G401 (cell line): ENCODE measurements at regions not wholly inside any gene's neighbourhood (a gene's known extent, or its start where the extent isn't known, plus 50 kb on each side); places are given as distances from the start of the nearest gene placed in this dataset.

Experiments
- DNase-seq: peaks from one replicate; pipeline ENCODE4 v3.0.0-alpha.2; 2015; ENCODE audit warnings: low spot score
- in situ Hi-C: cut with HindIII; loops from 2 replicates; pipeline ENCODE4 v1.10.0; 2016; ENCODE audit warnings: low sequenced_read_pairs, mixed read lengths

DNA sequence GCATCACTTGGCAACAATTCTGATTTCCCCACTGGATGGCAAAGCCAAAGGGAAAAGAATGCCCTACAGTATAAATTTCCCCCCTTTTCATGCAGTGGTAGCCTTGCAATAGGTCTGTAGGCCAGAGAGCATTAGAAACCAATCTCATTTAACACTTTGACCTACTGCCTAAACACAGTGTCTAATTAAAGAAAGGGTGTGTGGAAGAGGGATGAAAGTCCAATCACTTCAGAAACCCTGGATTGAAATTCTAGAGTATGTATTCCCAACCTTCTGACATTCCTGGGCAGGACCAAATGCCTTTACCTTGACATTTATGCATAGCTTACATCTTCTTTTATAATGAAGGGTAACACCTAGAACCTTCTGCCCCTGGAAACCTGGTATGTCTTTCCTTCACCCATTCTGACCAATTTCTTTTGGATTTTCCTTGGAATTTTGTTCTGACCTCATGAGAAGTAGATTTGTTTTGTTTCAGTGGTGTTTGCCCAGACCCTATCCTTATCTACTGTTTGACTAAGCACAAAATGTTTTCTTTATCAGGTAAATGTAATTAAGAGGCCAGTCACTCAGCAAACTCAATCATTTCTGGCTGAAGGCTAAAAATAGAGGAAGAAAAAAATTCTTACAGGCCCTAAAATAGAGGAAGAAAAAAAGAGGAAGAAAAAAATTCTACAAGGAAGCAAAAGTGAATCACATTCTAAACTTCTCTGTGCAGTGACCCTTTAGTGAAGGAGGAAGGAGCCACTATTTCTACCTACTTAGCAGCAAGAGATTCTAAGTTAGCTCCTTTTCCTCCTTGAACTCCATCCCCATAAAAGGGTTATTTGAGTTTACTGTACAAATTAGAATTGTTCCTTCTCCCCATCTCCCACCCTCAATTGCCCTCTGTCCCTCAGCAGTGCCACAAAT is 129.5 kb upstream of the DSCAM start:
- DNase-seq = no peak
- in situ Hi-C loops = no loop called here

DNA sequence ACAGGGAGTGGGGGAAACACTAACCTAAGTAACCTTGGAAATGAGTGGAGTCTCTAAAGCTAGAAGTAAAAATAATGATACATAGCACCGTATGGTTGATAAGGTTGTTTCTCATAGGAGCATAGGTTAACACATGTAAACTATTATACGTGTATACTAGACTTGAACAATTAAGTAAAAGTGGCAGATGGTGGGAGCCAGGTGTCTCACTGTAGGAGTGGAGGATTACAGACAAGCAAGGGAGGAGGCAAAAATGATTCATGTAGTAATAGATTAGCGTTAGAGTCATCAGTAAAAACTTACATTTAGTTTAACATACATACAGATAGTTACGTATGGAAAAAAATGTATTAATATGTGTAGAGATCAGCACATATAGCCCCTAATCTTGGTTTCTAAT is 138.4 kb upstream of the DSCAM start:
- in situ Hi-C loops = no loop called here
- no peak for DNase-seq

DNA sequence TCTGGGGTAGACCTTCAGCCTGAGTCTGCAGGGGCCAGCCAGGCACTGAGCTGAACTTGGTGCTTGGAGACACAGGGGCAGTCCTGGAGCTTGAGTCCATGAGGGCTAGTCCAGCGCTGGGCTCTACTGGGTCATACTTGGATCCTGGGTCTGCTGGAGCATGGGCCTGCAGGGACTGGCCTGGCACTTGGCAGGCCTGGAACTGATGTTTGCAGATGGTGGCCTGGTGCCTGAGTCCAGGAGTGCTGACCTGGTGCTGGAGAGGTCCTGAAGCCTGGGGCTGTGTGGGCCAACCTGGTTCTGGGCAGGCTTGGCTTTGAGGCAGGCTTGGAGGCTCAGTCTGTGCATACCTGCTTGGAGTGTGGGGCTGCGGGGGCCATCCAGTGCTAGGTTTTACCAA is 143.4 kb upstream of the DSCAM start:
- no peak for DNase-seq
- in situ Hi-C loops = no loop called here

DNA sequence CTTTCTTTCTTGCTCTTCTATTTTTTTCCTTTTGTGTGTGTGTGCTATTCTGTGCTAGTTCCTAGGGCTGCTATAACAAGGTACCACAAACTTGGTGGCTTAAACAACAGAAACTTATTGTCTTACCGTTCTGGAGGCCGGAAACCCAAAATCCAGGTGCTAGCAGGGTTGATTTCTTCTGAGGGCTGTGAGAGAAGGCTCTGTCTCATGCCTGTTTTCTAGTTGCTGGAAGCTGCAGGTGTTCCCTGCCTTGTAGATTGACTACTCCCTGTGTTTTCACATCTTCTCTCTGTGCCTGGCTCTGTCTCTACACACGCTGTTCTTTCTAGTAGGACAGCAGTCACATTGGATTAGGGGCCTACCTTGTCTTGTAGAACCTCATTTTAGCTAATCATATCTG is 150.9 kb upstream of the DSCAM start:
- no peak for DNase-seq
- in situ Hi-C loops = no loop called here

DNA sequence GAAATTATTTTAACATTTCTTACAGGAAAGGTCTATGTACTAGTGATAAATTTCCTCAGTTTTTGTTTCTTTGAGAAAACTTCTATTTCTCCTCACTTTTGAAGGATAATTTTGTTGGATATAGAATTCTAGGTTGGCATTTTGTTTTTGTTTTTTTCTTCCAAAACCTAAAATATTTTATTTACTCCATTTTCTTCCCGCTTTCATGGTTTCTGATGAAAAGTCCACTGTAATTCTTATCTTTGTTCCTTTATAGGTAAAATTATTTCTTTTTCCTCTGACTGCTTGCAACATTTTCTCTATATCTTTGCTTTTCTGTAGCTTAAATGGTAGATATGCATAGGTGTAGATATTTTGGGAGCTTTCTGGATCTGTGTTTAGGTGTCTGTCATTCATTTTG is 153.9 kb upstream of the DSCAM start:
- in situ Hi-C loops = no loop called here

DNA sequence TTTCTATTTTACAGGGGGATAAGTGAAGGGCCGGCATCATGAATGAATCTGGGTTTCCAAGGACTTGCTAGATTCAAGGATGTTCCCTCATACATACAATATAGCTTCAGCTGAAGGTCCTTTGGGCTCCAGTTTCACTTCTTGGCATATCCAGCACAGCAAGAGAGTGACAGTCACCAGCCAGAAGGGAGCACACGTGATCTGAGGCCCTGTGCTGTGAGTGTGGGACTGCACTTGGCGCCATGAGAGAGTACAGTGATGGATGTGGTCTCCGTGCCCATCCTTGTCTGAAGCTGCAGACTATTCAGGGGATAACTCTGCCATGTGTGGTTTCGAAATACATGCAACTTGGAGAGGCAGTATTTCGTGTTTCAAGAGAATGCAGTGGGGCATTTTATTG is 159.7 kb upstream of the DSCAM start:
- no peak for DNase-seq
- in situ Hi-C loops = no loop called here

More for the DNA sequence above, 153.9 kb upstream of the DSCAM start:
- no peak for DNase-seq

DNA sequence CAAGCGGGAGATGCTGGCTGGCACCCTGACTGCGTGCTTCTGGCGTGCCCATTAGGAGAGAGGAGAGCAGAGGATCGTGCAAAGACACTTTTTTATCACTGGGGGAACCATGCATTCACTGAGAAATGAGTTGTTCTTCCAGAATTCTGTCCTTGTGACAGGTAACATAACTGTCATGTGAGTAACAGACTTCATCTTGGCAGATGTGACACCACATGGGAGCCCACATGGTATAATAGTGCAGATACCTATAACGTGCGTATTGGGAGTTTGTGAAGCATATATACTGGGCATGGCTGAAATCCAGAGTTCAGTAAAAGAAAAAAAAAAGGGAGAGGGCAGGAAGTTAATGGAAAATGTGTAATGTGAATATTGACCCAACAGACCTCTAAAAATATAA is 159.6 kb upstream of the BACE2 start:
- in situ Hi-C loops = no loop called here

DNA sequence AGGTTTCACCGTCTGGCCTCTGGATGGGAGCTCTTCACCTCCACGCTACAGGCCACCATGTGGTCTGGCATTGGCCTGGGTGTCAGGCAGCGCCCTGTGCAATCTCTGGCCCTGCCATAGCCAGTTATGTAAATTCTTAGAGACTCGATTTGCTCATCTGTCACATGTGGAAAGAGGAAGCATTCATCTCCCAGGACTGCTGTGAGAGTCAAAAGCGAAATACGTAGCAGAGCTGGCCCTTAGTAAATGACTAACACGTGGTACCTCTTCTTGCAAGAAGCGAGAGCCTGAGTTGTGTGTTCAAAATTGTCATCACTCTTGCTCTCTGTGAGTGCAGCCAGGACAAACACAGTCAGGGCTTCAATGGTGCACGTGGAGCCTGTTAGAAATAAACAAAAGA is 159.0 kb upstream of the BACE2 start:
- in situ Hi-C loops = no loop called here

More for the DNA sequence above, 159.6 kb upstream of the BACE2 start:
- DNase-seq = no peak

DNA sequence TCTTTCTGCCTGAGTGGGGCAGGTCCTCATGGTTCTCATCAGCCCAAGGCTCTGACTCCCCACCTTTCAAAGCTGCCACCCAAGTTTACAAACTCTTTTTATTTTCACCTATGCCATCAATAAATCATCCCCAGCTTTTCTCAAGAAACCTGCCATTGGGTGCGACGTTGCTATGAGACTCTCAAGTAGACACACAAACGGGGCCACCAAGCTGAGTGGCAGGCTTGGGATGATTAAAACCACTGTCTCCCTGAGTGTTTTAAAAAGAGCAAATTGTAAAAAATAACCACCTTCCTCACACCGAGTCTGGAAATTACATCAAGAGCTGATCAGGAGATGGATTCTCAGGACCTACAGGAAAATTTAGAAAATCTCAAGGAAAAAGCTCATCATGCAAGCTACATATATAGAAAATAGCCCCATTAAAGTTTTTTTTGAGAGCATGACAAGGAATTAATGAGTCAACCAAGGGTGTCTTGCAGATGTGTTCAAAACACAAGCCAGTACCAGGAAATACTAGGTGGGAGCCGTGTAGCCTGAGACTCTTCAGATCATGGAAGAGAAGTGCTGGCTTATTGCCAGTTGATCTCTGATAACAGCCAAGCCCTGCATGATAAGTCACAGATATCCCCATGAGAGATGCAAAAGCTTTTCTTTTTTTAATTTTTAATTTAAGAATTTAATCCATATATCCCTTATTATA is 158.4 kb upstream of the BACE2 start:
- DNase-seq = no peak
- in situ Hi-C loops = no loop called here

More for the DNA sequence above, 159.0 kb upstream of the BACE2 start:
- no peak for DNase-seq

DNA sequence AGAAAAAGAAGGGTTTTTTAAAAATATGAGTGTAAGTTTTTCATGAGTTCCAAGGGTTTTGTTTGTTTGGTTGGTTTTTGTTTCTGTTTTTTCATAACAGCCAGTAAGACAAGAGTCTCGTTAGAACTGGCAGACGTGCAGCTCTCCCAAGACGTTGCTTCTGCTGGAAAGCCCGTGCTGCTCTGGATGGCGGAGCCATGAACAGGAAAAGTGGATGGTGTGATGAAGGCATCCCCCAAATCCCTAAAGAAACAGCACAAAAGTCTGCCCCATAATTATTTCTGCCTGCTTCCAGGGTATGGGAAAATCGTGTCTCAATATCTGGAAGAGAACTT is 157.9 kb upstream of the BACE2 start:
- in situ Hi-C loops = no loop called here
- no peak for DNase-seq

DNA sequence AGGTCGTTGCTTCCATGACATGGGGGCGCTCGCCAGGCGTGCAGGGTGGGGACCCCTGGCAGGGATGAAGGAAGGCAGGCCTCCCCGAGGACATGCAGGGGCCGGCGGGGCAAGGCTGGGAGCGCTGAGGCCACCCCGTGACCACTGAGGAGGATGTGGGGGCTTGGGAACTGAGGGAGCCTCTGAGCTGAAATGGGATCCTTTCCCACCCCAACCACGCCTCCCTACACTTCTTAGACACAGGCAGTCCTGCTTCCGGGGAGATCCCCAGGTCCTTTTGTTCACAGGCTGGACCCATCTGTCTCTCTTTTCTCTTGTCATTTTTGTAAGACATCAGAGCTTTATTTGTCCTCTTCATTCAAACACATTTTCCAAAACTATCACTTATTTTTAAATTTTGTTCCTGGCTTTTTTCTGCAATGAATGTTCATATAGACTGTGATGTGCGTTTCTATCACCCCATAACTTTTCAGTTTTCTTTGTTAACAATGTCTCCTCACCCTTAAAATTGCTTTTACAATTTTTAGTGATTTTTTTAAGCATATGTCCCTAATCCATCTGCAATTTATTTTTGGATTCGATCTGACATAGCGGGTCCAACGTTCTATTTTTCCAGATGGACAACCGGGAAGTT is 156.7 kb upstream of the BACE2 start:
- in situ Hi-C loops = no loop called here
- no peak for DNase-seq

DNA sequence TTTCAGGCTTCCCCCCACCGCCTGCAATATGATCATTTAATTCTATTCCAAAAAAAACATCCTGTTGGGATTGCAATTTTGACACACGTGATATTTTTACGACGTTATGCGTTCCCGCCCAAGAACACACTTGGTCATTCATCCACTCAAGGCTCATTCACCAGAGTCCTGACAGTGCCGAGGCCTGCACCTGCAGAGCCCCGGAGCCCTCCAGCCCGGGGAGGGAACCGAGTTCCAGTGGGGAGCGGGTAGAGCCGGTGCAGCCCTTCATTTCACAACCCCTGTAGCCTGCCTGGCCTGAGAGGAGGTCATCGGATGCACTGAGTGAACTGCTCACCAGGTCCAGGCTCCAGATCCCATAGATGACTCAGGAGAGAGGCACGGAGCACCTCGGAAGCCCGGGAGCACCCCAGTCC is 156.0 kb upstream of the BACE2 start:
- in situ Hi-C loops = no loop called here
- no peak for DNase-seq

DNA sequence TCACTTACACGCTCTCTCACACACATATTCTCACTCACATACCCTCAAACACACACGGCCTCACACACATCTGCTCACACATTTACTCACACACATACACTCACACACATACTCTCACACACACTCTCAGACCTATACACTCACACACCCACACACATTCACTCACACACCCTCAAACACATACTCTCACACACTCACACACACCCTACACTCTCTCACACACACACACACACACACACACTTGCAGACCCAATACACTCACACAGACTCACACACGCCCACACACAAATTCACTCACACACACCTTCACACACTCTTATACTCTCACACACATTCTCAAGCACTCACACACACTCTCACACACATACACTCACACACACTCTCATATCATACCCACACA is 155.5 kb upstream of the BACE2 start:
- in situ Hi-C loops = no loop called here

DNA sequence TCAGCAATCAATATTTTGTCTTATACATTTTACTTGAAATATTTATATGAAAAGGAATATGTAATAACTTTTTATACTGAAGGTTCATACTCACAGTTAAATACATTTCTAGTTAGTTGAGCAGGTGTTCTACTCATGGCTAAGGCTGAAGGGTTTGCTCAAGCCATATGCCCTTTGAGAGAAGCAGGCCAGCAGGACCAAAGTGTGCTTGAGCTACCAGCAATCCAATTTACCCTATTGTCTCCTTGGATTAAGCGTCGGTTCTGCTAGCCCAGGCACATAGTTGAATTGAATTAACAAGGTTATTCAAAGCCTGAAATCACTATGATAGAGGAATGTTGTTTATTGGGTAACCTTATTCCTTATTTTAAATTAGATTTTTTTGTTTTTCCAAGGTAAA is 151.5 kb upstream of the BACE2 start:
- no peak for DNase-seq
- in situ Hi-C loops = no loop called here

More for the DNA sequence above, 155.5 kb upstream of the BACE2 start:
- DNase-seq = no peak

DNA sequence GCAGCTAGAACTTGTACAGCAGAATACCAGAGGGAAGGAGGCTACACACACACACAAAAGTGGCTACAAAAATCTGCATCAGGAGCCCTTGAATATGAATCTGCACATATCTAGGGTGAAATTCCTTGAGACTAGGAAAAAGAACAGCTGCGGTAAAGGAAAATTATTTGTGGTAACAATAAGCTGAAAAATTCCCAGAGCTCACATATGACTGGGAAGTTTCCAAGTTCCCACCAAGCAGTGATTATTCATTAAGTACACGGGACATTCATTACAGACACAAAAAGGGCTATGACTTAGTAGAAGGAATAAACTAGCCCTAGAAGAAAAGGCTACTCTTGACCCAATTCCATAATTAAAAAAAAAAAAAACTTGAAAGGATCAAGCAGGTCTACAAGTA is 149.5 kb upstream of the BACE2 start:
- DNase-seq = no peak
- in situ Hi-C loops = no loop called here

DNA sequence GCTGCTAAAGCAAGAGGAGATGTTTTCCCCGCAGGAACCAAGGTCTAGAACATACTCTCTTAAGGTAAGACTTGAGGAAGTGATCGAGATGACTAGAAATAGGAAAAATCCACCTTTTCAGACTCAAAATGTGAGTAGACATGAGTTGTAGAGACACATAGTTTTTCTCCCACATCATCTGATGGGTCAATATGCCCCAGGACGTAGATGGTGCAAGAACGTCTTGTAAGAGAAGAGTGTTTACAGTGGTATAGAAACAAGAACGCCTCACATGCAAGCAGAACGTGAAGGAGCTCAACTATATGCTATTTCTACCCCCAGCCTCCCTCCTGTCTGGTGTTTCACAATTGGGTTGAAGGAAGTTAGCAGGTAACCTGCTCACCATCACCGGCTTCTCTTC is 144.0 kb upstream of the BACE2 start:
- DNase-seq = no peak
- in situ Hi-C loops = no loop called here

DNA sequence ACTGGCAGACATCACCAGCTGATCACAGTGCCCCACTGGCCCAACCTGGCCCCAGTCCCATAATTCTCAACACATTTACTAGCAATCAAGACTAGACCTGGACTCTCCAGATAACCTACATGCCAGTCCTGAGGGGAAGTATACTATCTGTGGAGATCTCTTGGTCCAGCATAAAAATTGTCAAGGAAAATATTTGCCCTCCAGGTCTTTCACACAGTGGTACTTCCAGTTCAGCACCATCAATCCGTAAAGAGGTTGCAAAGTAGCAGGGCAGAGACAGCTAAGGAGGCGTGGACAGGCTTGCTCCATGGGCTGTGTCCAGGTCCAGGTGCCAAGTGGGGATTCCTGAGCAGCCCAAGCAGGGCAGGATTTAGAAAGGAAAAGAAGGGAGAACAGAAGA is 143.6 kb upstream of the BACE2 start:
- no peak for DNase-seq
- in situ Hi-C loops = no loop called here

DNA sequence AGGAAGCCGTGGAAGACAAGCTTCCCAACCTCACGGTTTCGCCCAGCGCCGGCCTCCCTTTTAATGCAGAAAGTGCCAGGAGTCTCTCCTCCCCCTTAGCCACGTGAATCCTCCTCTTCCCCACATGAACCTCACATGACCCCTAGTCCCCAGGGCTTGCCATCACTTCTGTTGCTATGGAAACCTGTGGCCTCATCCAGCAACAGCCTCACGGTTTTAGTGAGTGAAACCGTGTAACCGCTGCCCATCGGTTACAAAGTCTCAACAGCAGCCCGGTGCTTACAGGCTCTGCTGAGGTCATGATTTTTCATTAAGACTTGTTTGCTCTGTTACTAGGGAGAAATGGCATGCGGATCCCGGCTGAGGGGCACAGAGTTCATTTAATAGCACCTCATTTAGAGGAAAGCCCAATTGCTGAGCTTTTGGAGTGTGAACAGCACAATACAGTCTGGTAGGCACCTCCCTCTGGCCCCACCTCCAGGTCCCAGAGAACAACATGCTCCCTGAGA is 143.2 kb upstream of the BACE2 start:
- in situ Hi-C loops = no loop called here

DNA sequence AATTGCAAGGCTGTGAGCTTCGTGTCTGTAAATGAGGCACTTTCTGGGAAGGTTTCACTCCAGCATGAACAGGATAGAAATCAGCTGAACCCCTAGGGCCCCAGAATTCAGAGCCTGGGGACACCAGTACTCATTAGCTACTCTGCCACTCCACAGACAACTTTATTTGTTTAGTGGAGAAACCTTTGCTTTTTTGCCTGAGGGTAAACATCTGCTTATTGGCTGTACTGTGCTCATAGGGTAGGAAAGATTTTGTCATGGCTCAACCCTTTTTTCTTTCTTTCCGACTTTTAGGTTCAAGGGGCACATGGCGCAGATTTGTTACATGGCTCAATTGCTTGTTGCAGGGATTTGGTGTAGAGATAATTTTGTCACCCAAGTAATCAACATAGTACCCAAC is 138.4 kb upstream of the BACE2 start:
- in situ Hi-C loops = no loop called here

More for the DNA sequence above, 143.2 kb upstream of the BACE2 start:
- DNase-seq = no peak

DNA sequence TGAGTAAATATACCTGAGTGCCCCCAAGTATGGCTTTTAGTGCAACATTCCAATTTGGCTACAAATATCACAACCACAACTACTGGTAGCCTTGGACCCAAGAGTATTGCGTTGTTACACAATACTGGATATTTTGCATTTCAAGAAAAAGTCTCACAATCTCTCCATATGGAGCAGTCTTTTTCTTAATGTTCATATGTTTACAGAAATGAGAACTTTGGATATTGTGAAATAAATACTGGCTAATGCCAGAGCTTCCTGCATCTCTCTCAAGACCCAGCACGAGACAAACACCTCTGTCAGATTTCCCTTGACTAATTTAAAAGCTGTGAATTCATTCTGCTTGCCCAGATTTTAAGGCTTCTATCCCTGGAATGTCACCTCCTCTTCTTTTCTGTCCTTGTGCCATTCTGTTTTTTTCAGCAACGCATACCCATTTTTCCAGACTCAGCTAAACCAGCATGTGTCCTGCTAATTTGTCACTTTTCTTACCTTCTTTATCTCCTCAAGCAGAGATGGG is 136.2 kb upstream of the BACE2 start:
- in situ Hi-C loops = no loop called here
- DNase-seq = no peak

More for the DNA sequence above, 138.4 kb upstream of the BACE2 start:
- no peak for DNase-seq
